Ishikawa (cell line): ENCODE measurements at regions not wholly inside any gene's neighbourhood (a gene's known extent, or its start where the extent isn't known, plus 50 kb on each side); places are given as distances from the start of the nearest gene placed in this dataset.

Source experiments
- CEBPB ChIP-seq: IDR thresholded peaks from 2 replicates; pipeline ENCODE4 v1.6.1; 2012
- CREB1 ChIP-seq: IDR thresholded peaks from 2 replicates; pipeline ENCODE4 v1.6.1; 2012; ENCODE audit warnings: low read depth
- EGR1 ChIP-seq: IDR thresholded peaks from 2 replicates; pipeline ENCODE4 v1.6.1; 2012
- EP300 ChIP-seq: IDR thresholded peaks from 2 replicates; pipeline ENCODE4 v1.6.1; 2012; ENCODE audit warnings: borderline replicate concordance
- FOXM1 ChIP-seq: IDR thresholded peaks from 2 replicates; pipeline ENCODE4 v1.6.1; 2012; ENCODE audit warnings: low read depth, borderline replicate concordance
- NFIC ChIP-seq: IDR thresholded peaks from 2 replicates; pipeline ENCODE4 v1.6.1; 2012
- RAD21 ChIP-seq: IDR thresholded peaks from 2 replicates; pipeline ENCODE4 v1.6.1; 2012; ENCODE audit warnings: low read depth
- TAF1 ChIP-seq: IDR thresholded peaks from 2 replicates; pipeline ENCODE4 v1.6.1; 2012; ENCODE audit warnings: low read depth, mild to moderate bottlenecking
- TCF12 ChIP-seq: IDR thresholded peaks from 2 replicates; pipeline ENCODE4 v1.6.1; 2012; ENCODE audit warnings: low read depth
- TEAD4 ChIP-seq: IDR thresholded peaks from 2 replicates; pipeline ENCODE4 v1.6.1; 2012
- YY1 ChIP-seq: IDR thresholded peaks from 2 replicates; pipeline ENCODE4 v1.6.1; 2012; ENCODE audit warnings: low read depth
- ZBTB7A ChIP-seq: IDR thresholded peaks from 2 replicates; pipeline ENCODE4 v1.6.1; 2012; ENCODE audit warnings: low read depth
- TF ChIP-seq, protein P1 (sequence below): IDR thresholded peaks from 2 replicates; pipeline ENCODE4 v1.6.1; 2012; ENCODE audit warnings: low read depth, mild to moderate bottlenecking
- TF ChIP-seq, protein P2 (sequence below): IDR thresholded peaks from 2 replicates; pipeline ENCODE4 v1.6.1; 2012
- TF ChIP-seq, protein P3 (sequence below): IDR thresholded peaks from 2 replicates; pipeline ENCODE4 v1.6.1; 2012

DNA sequence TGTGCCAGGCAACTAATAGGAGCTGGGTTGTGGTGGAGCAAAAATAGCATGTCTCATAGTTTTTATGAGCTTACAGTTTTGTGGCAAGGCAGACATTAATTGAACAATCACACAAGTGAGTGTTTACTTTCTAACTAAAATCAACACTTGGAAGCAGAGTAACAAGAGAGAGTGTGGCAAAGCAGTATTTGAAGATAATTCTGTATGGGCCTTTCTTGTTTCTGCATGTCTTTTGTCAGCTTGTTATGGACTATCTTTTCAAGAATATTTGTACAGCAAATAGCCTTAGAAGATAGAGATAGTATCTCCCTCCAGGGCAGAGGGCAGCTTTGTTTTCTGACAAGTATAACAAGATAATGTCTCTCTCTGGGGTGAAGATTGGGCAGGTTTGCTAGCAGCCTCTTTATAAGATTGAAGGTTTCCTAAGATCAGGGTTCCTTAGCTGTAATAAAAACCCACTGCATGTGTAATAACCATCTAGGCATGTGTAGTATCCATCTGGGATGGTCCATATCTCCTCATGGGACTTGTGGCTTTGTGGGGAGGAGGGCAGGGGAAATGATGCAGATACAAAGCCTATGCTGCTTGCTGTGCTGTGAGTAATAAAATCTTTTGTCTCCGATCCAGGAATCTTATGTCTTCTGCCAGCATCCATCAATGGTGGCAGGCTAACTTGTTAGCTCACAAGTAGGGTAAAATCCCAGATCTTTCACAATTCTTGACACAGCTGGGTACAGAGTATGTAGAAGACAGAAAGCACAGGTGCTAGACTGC lies 479.9 kb downstream of the KDM4C start:
- TF ChIP-seq, protein P1, sequence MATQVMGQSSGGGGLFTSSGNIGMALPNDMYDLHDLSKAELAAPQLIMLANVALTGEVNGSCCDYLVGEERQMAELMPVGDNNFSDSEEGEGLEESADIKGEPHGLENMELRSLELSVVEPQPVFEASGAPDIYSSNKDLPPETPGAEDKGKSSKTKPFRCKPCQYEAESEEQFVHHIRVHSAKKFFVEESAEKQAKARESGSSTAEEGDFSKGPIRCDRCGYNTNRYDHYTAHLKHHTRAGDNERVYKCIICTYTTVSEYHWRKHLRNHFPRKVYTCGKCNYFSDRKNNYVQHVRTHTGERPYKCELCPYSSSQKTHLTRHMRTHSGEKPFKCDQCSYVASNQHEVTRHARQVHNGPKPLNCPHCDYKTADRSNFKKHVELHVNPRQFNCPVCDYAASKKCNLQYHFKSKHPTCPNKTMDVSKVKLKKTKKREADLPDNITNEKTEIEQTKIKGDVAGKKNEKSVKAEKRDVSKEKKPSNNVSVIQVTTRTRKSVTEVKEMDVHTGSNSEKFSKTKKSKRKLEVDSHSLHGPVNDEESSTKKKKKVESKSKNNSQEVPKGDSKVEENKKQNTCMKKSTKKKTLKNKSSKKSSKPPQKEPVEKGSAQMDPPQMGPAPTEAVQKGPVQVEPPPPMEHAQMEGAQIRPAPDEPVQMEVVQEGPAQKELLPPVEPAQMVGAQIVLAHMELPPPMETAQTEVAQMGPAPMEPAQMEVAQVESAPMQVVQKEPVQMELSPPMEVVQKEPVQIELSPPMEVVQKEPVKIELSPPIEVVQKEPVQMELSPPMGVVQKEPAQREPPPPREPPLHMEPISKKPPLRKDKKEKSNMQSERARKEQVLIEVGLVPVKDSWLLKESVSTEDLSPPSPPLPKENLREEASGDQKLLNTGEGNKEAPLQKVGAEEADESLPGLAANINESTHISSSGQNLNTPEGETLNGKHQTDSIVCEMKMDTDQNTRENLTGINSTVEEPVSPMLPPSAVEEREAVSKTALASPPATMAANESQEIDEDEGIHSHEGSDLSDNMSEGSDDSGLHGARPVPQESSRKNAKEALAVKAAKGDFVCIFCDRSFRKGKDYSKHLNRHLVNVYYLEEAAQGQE = no peak
- TF ChIP-seq TAF1 (no peak), EP300 (no peak), RAD21 (no peak), FOXM1 (no peak), NFIC (no peak)

DNA sequence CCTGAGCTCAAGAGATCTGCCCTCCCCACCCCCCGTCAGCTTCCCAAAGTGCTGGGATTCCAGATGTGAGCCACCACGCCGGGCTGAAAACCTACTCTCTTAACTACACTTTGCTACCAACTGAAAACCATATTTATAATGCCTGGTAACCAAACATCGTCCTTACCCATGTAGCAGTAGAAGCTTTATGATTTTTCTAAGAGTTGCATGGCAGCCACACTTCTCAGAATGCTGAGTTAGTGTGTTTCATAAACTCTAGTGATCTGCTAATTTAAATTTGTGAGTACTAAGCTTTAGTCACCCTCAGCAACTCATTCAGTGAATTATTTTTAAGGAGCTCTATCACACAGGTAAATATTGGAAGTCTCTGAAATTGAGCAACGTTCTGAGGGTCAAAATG lies 478.4 kb downstream of the KDM4C start:
- TF ChIP-seq TCF12 (no peak), NFIC (no peak), EP300 (no peak), YY1 (no peak), CREB1 (no peak), RAD21 (no peak), FOXM1 (no peak), TEAD4 (no peak), EGR1 (no peak), ZBTB7A (no peak), TAF1 (no peak), CEBPB (no peak)
- TF ChIP-seq, protein P1 = no peak
- TF ChIP-seq, protein P2, sequence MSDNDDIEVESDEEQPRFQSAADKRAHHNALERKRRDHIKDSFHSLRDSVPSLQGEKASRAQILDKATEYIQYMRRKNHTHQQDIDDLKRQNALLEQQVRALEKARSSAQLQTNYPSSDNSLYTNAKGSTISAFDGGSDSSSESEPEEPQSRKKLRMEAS = no peak

DNA sequence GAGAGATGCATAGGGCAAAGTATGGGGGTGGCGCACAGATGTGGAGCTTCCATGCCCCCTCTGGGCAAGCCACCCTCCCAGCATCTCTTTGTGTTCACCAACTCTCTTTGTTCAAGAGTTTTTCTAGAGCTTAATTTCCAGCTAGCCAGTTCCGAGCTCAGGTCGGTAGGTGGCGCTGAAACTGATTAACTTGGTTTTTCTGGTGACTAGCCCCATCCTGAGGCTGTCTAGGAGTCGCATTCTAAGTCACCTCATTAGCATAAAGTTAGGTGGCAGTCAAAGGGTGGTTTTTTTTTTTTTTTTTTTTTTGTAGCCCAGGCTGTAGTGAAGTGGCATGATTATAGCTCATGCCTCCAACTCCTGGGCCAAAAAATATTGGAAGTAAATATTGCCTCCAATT lies 476.4 kb downstream of the KDM4C start:
- peak; percentile 57 for TF ChIP-seq RAD21
- no peak for TF ChIP-seq TCF12

DNA sequence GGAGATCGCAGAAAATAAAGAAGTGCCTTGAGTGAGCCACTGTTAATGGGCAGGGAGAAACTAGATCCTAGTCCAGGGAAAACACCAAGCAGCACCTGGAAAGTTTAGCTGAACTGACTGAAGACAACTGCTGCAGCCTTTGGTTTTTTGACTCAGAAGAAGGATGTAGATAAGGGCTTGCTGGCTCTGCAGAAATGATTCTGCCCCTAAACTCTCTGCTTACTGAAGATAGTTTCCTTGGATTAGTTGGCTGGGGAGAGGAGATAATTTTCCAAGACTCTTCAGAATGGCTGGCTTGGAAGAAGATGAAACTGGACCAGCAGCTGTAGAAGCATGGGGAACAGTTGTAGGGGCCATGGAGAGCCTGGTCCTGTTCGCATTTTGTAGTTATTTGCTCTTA lies 471.8 kb downstream of the KDM4C start:
- TF ChIP-seq EGR1 (no peak), CREB1 (no peak), RAD21 (no peak), FOXM1 (no peak), EP300 (no peak), TEAD4 (no peak), CEBPB (no peak)
- TF ChIP-seq, protein P2 = no peak
- TF ChIP-seq, protein P1 = no peak

DNA sequence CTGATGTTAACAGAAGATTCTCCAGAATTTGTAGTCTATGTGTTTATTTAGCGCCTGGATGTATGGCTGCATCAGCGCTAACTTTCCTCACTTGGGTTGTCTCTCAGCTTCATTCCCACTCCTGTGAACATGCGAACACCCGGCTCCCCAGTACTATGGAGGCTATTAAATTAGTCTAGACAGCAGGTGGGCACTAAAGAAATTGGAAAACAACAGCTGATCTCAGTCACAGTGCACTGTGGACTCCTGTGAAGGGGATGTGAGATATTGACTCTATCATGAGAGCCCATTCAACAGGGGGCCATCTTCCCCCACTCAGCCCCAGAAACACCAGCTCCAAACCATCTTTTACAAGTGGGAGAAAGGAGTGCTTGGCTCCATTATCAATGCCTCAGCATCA lies 471.0 kb downstream of the KDM4C start:
- TF ChIP-seq YY1 = no peak
- TF ChIP-seq NFIC = no peak
- no peak for TF ChIP-seq CREB1
- no peak for TF ChIP-seq TAF1
- TF ChIP-seq, protein P2 = no peak
- no peak for TF ChIP-seq FOXM1
- no peak for TF ChIP-seq CEBPB
- no peak for TF ChIP-seq EGR1
- no peak for TF ChIP-seq TCF12
- TF ChIP-seq, protein P3, sequence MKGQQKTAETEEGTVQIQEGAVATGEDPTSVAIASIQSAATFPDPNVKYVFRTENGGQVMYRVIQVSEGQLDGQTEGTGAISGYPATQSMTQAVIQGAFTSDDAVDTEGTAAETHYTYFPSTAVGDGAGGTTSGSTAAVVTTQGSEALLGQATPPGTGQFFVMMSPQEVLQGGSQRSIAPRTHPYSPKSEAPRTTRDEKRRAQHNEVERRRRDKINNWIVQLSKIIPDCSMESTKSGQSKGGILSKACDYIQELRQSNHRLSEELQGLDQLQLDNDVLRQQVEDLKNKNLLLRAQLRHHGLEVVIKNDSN = no peak
- no peak for TF ChIP-seq RAD21
- TF ChIP-seq, protein P1 = no peak
- TF ChIP-seq ZBTB7A = no peak
- TF ChIP-seq TEAD4 = no peak
- no peak for TF ChIP-seq EP300
